H9 (cell line): ENCODE measurements at regions not wholly inside any gene's neighbourhood (a gene's known extent, or its start where the extent isn't known, plus 50 kb on each side); places are given as distances from the start of the nearest gene placed in this dataset.

Experiments used
- DNase-seq: peaks from one replicate; pipeline ENCODE4 v3.0.0-alpha.2; 2017
- H2AFZ ChIP-seq: one replicate; pipeline ENCODE4 v1.6.1; 2013; ENCODE audit warnings: mild to moderate bottlenecking, low read length, control low read depth, moderate library complexity
- H2AK5ac ChIP-seq: 2 replicates; pipeline ENCODE4 v1.6.1; 2013; ENCODE audit warnings: low read length, control low read depth, mixed read lengths; ENCODE audit not compliant: insufficient read length
- H2BK120ac ChIP-seq: one replicate; pipeline ENCODE4 v1.6.1; 2013; ENCODE audit warnings: low read depth, mild to moderate bottlenecking, low read length, control low read depth, inconsistent platforms; ENCODE audit not compliant: poor library complexity, severe bottlenecking
- H2BK12ac ChIP-seq: 2 replicates; pipeline ENCODE4 v1.6.1; 2013; ENCODE audit warnings: low read length, control low read depth, mixed read lengths, low read depth; ENCODE audit not compliant: insufficient read length
- H2BK15ac ChIP-seq: 2 replicates; pipeline ENCODE4 v1.6.1; 2013; ENCODE audit warnings: low read depth, low read length, control low read depth
- H2BK20ac ChIP-seq: one replicate; pipeline ENCODE4 v1.6.1; 2013; ENCODE audit warnings: low read depth, mild to moderate bottlenecking, low read length, control low read depth, inconsistent platforms; ENCODE audit not compliant: poor library complexity, severe bottlenecking
- H2BK5ac ChIP-seq: 2 replicates; pipeline ENCODE4 v1.6.1; 2013; ENCODE audit warnings: low read length, control low read depth, mixed read lengths; ENCODE audit not compliant: insufficient read length
- H3K14ac ChIP-seq: 2 replicates; pipeline ENCODE4 v1.6.1; 2013; ENCODE audit warnings: low read length, control low read depth; ENCODE audit not compliant: insufficient read depth
- H3K18ac ChIP-seq: 2 replicates; pipeline ENCODE4 v1.6.1; 2013; ENCODE audit warnings: low read depth, mild to moderate bottlenecking, mixed read lengths, low read length, control low read depth; ENCODE audit not compliant: insufficient read length
- H3K23ac ChIP-seq: 2 replicates; pipeline ENCODE4 v1.6.1; 2013; ENCODE audit warnings: low read length, control low read depth, mixed read lengths, low read depth; ENCODE audit not compliant: insufficient read length
- H3K23me2 ChIP-seq: 2 replicates; pipeline ENCODE4 v1.6.1; 2013; ENCODE audit warnings: low read depth, mild to moderate bottlenecking, mixed read lengths, low read length, control low read depth; ENCODE audit not compliant: insufficient read length, poor library complexity, severe bottlenecking
- H3K27ac ChIP-seq: 2 replicates; pipeline ENCODE4 v1.5.1; 2013; ENCODE audit warnings: low read length, control low read depth, mixed read lengths, low read depth; ENCODE audit not compliant: insufficient read length
- H3K27me3 ChIP-seq: 2 replicates; pipeline ENCODE4 v1.6.1; 2013; ENCODE audit warnings: low read length, control low read depth, inconsistent platforms; ENCODE audit not compliant: insufficient read depth
- H3K4ac ChIP-seq: 2 replicates; pipeline ENCODE4 v1.6.1; 2013; ENCODE audit warnings: low read depth, mild to moderate bottlenecking, control low read depth, inconsistent platforms, low read length, moderate library complexity
- H3K4me1 ChIP-seq: 2 replicates; pipeline ENCODE4 v1.6.1; 2013; ENCODE audit warnings: low read length, control low read depth, inconsistent platforms; ENCODE audit not compliant: insufficient read depth
- H3K4me2 ChIP-seq: 2 replicates; pipeline ENCODE4 v1.6.1; 2013; ENCODE audit warnings: low read length, control low read depth, mixed read lengths; ENCODE audit not compliant: insufficient read length, insufficient read depth
- H3K56ac ChIP-seq: 2 replicates; pipeline ENCODE4 v1.6.1; 2013; ENCODE audit warnings: low read depth, mild to moderate bottlenecking, mixed read lengths, low read length, control low read depth; ENCODE audit not compliant: insufficient read length
- H3K79me1 ChIP-seq: 2 replicates; pipeline ENCODE4 v1.6.1; 2013; ENCODE audit warnings: low read depth, mild to moderate bottlenecking, moderate library complexity, low read length, control low read depth, inconsistent platforms; ENCODE audit not compliant: insufficient read depth, poor library complexity, severe bottlenecking
- H3K79me2 ChIP-seq: 2 replicates; pipeline ENCODE4 v1.6.1; 2013; ENCODE audit warnings: low read length, control low read depth, inconsistent platforms; ENCODE audit not compliant: insufficient read depth
- H3K9ac ChIP-seq: 2 replicates; pipeline ENCODE4 v1.6.1; 2013; ENCODE audit warnings: low read length, control low read depth, mixed read lengths; ENCODE audit not compliant: insufficient read length; ENCODE audit errors: extremely low read depth
- H3K9me3 ChIP-seq: one replicate; pipeline ENCODE4 v1.6.1; 2013; ENCODE audit warnings: low read depth, low read length, inconsistent platforms; ENCODE audit not compliant: control insufficient read depth
- H3T11ph ChIP-seq: one replicate; pipeline ENCODE4 v1.6.1; 2013; ENCODE audit warnings: mild to moderate bottlenecking, low read length, control low read depth, inconsistent platforms
- H4K20me1 ChIP-seq: one replicate; pipeline ENCODE4 v1.6.1; 2013; ENCODE audit not compliant: control insufficient read depth, insufficient read length, insufficient read depth
- H4K5ac ChIP-seq: 2 replicates; pipeline ENCODE4 v1.6.1; 2013; ENCODE audit warnings: low read depth, mild to moderate bottlenecking, mixed read lengths, low read length, control low read depth; ENCODE audit not compliant: insufficient read length
- H4K8ac ChIP-seq: replicated peaks from 2 replicates; pipeline ENCODE4 v1.6.1; 2013; ENCODE audit warnings: low read length, control low read depth, mixed read lengths, low read depth; ENCODE audit not compliant: insufficient read length
- H4K91ac ChIP-seq: 2 replicates; pipeline ENCODE4 v1.6.1; 2013; ENCODE audit warnings: low read depth, mild to moderate bottlenecking, moderate library complexity, mixed read lengths, low read length, control low read depth; ENCODE audit not compliant: insufficient read length
- H3K27ac Mint-ChIP-seq, 3 experiments: 2 replicates in 2 of 3; 3 replicates in 1 of 3; pipeline ENCODE4 v1.8.0; 2020 to 2021; ENCODE audit warnings: mixed read lengths in 3 of 3, mild to moderate bottlenecking in 1 of 3, moderate library complexity in 1 of 3
- H3K27me3 Mint-ChIP-seq: 2 replicates; pipeline ENCODE4 v1.8.0; 2021; ENCODE audit warnings: low read depth, mild to moderate bottlenecking, moderate library complexity, mixed read lengths
- H3K36me3 Mint-ChIP-seq, 3 experiments: 2 replicates in 2 of 3; 3 replicates in 1 of 3; pipeline ENCODE4 v1.8.0; 2020 to 2021; ENCODE audit warnings: low read depth in 3 of 3, mixed read lengths in 3 of 3; ENCODE audit not compliant: insufficient read depth in 1 of 3
- H3K4me1 Mint-ChIP-seq, 2 experiments: 2 replicates each; pipeline ENCODE4 v1.8.0; 2020; ENCODE audit warnings: mixed read lengths in 2 of 2
- H3K4me3 Mint-ChIP-seq, 2 experiments: 2 replicates in 1 of 2; 3 replicates in 1 of 2; pipeline ENCODE4 v1.8.0; 2020 to 2021; ENCODE audit warnings: mild to moderate bottlenecking in 2 of 2, mixed read lengths in 2 of 2, moderate library complexity in 1 of 2
- H3K9me3 Mint-ChIP-seq, 2 experiments: 2 replicates in 1 of 2; 3 replicates in 1 of 2; pipeline ENCODE4 v1.8.0; 2020; ENCODE audit warnings: mild to moderate bottlenecking in 2 of 2, mixed read lengths in 2 of 2, moderate library complexity in 1 of 2
- WGBS: extraction: QIAGEN DNeasy Blood & Tissue Kit; methylation state at CpG from one replicate; pipeline ENCODE4 v1.1.7; 2013; ENCODE audit warnings: missing lambda C conversion rate, low lambda C conversion rate, mixed read lengths; ENCODE audit not compliant: insufficient read length; ENCODE audit errors: extremely low coverage; 5-methylcytosine and 5-hydroxymethylcytosine counted together
- TF ChIP-seq, protein P1 (sequence below): fragments of 200-600 bp; sonication (generic); conservative IDR thresholded peaks from 3 replicates; pipeline ENCODE4 v1.8.0; 2021; ENCODE audit warnings: antibody characterized with exemption, mild to moderate bottlenecking

DNA sequence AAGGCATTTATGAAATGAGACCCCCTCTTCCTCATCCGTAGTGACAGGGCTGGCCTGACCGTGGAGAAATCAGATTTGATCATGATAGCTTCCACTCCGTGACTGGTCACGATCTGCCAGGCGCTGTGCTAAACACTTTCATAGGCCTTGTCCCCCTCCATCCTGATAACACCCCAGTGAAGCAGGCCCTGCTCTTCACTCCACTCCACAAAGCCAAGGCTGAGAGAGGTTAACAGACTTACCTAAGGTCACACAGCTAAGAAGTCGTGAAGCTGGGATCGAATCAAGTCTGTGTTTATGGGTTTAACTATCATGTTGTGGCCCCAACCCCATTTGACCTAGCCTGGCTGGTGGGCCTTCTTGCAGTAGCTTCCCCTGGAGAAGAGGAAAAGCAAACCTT is 53.3 kb upstream of the IL17B start:
- Histone ChIP-seq H3K27ac (no peak overlapping the region), H3T11ph (no peak overlapping the region), H3K18ac (no peak overlapping the region), H2BK5ac (no peak overlapping the region), H4K20me1 (no peaks in the 10 kb centered on the region), H4K91ac (no peak overlapping the region), H3K4ac (no peak overlapping the region), H3K9ac (no peak overlapping the region), H4K5ac (no peak overlapping the region), H3K4me1 (no peaks in the 10 kb centered on the region), H2BK15ac (no peak overlapping the region), H2BK20ac (no peak overlapping the region), H3K23ac (no peak overlapping the region), H3K79me1 (no peaks in the 10 kb centered on the region), H2BK12ac (no peak overlapping the region), H4K8ac (no peak overlapping the region), H2AK5ac (no peak overlapping the region), H2AFZ (no peak overlapping the region), H2BK120ac (no peak overlapping the region), H3K79me2 (no peaks in the 10 kb centered on the region), H3K14ac (no peak overlapping the region), H3K56ac (no peak overlapping the region), H3K27me3 (no peaks in the 10 kb centered on the region), H3K4me2 (no peak overlapping the region), H3K9me3 (no peaks in the 10 kb centered on the region), H3K23me2 (no peaks in the 10 kb centered on the region)
- H3K4me1 Mint-ChIP-seq = peaks cover 16 to 31% of the 10 kb centered on the region in 2 experiments
- TF ChIP-seq, protein P1, sequence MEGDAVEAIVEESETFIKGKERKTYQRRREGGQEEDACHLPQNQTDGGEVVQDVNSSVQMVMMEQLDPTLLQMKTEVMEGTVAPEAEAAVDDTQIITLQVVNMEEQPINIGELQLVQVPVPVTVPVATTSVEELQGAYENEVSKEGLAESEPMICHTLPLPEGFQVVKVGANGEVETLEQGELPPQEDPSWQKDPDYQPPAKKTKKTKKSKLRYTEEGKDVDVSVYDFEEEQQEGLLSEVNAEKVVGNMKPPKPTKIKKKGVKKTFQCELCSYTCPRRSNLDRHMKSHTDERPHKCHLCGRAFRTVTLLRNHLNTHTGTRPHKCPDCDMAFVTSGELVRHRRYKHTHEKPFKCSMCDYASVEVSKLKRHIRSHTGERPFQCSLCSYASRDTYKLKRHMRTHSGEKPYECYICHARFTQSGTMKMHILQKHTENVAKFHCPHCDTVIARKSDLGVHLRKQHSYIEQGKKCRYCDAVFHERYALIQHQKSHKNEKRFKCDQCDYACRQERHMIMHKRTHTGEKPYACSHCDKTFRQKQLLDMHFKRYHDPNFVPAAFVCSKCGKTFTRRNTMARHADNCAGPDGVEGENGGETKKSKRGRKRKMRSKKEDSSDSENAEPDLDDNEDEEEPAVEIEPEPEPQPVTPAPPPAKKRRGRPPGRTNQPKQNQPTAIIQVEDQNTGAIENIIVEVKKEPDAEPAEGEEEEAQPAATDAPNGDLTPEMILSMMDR = no peak
- no CpG with 5 or more reads among the region's 7 CpGs for WGBS
- H3K36me3 Mint-ChIP-seq = no peaks in the 10 kb centered on the region
- H3K27me3 Mint-ChIP-seq = no peaks in the 10 kb centered on the region
- DNase-seq = no peak
- H3K27ac Mint-ChIP-seq = peak overlapping the region in 1 of 3 experiments; percentile 76; a peak in 2 of 7 replicates
- no peak overlapping the region for H3K4me3 Mint-ChIP-seq
- no peaks in the 10 kb centered on the region; a peak in 1 of 5 replicates for H3K9me3 Mint-ChIP-seq
